ENCODE measurements at regions not wholly inside any gene's neighbourhood (a gene's known extent, or its start where the extent isn't known, plus 50 kb on each side); places are given as distances from the start of the nearest gene placed in this dataset.

- ATAC-seq (ENCODE audit: low read depth): no peak
- H3K79me2 ChIP-seq (ENCODE audit: control insufficient read depth, insufficient read depth, low read length): no peaks in the 10 kb centered on the region
- H3K4me1 ChIP-seq (ENCODE audit: control insufficient read depth in 2 of 2, insufficient read depth in 2 of 2, low read length in 2 of 2): no peaks in the 10 kb centered on the region
- intact Hi-C loops (cut with micrococcal nuclease): no loop called here
- no peak overlapping the region for H3K4me2 ChIP-seq (replicated peaks; ENCODE audit: low read depth, low read length, poor library complexity, severe bottlenecking)
- H3K9me3 ChIP-seq (ENCODE audit: control extremely low read depth in 1 of 3, control insufficient read depth in 2 of 3, insufficient read depth in 1 of 3, low read length in 2 of 3): no peaks in the 10 kb centered on the region
- POLR2A ChIA-PET: no interaction called here
- H4K20me1 ChIP-seq (ENCODE audit: control insufficient read depth, insufficient read depth, low read length, poor library complexity, severe bottlenecking): no peaks in the 10 kb centered on the region
- H3K27ac Mint-ChIP-seq: no peak overlapping the region
- no peaks in the 10 kb centered on the region for H3K9me3 Mint-ChIP-seq (ENCODE audit: insufficient read depth)
- no peak overlapping the region for H3K9ac ChIP-seq (ENCODE audit: low read length)
- no peaks in the 10 kb centered on the region for H3K27me3 ChIP-seq (replicated peaks in 1 of 4; ENCODE audit: control extremely low read depth in 1 of 4, control insufficient read depth in 3 of 4, insufficient read depth in 4 of 4, low read length in 3 of 4)
- no peak overlapping the region for H2AFZ ChIP-seq (ENCODE audit: insufficient read depth, low read depth, low read length, poor library complexity, severe bottlenecking)
- no peak overlapping the region for H3K27ac ChIP-seq (ENCODE audit: low read length in 2 of 2)
- no peaks in the 10 kb centered on the region for H3K36me3 ChIP-seq (replicated peaks in 1 of 2; ENCODE audit: control extremely low read depth in 1 of 2, control insufficient read depth in 1 of 2, extremely low read depth in 1 of 2, insufficient read depth in 2 of 2, low read length in 1 of 2)
- no peak overlapping the region for H3K4me3 Mint-ChIP-seq
- TF ChIP-seq CTCF (IDR thresholded peaks at IDR 0.05) (no peak), EZH2 (IDR thresholded peaks at IDR 0.05; ENCODE audit: borderline replicate concordance, insufficient read depth, low read depth, low read length, poor library complexity, severe bottlenecking) (no peak)
- H3K4me3 ChIP-seq (ENCODE audit: control extremely low read depth in 1 of 5, extremely low read depth in 1 of 5, insufficient read depth in 1 of 5, low read depth in 2 of 5, low read length in 4 of 5): no peak overlapping the region
- H3K27me3 Mint-ChIP-seq: no peaks in the 10 kb centered on the region
- no peaks in the 10 kb centered on the region for H3K4me1 Mint-ChIP-seq
- DNase-seq: no peak
- CTCF ChIA-PET: no interaction called here
- 94% methylated on average over 2 of the region's 2 CpGs for WGBS (ENCODE audit: insufficient coverage)
Measured at GRCh38 chr4:124030147-124030546, 633.6 kb downstream of the SPRY1 start.

GRCh38 chr4:124032035-124032434 is 635.4 kb downstream of the SPRY1 start:
- Histone ChIP-seq H4K20me1 (ENCODE audit: control insufficient read depth, insufficient read depth, low read length, poor library complexity, severe bottlenecking) (no peaks in the 10 kb centered on the region), H3K4me2 (replicated peaks; ENCODE audit: low read depth, low read length, poor library complexity, severe bottlenecking) (no peak overlapping the region), H3K9me3 (ENCODE audit: control extremely low read depth in 1 of 3, control insufficient read depth in 2 of 3, insufficient read depth in 1 of 3, low read length in 2 of 3) (no peaks in the 10 kb centered on the region), H3K9ac (ENCODE audit: low read length) (no peak overlapping the region), H3K27ac (ENCODE audit: low read length in 2 of 2) (no peak overlapping the region), H3K4me1 (ENCODE audit: control insufficient read depth in 2 of 2, insufficient read depth in 2 of 2, low read length in 2 of 2) (no peaks in the 10 kb centered on the region), H3K4me3 (ENCODE audit: control extremely low read depth in 1 of 5, extremely low read depth in 1 of 5, insufficient read depth in 1 of 5, low read depth in 2 of 5, low read length in 4 of 5) (no peak overlapping the region), H3K79me2 (ENCODE audit: control insufficient read depth, insufficient read depth, low read length) (no peaks in the 10 kb centered on the region), H2AFZ (ENCODE audit: insufficient read depth, low read depth, low read length, poor library complexity, severe bottlenecking) (no peak overlapping the region), H3K36me3 (replicated peaks in 1 of 2; ENCODE audit: control extremely low read depth in 1 of 2, control insufficient read depth in 1 of 2, extremely low read depth in 1 of 2, insufficient read depth in 2 of 2, low read length in 1 of 2) (no peaks in the 10 kb centered on the region), H3K27me3 (replicated peaks in 1 of 4; ENCODE audit: control extremely low read depth in 1 of 4, control insufficient read depth in 3 of 4, insufficient read depth in 4 of 4, low read length in 3 of 4) (no peaks in the 10 kb centered on the region)
- Mint-ChIP-seq H3K27me3 (no peaks in the 10 kb centered on the region), H3K9me3 (ENCODE audit: insufficient read depth) (no peaks in the 10 kb centered on the region), H3K4me1 (no peaks in the 10 kb centered on the region), H3K27ac (no peak overlapping the region), H3K4me3 (no peak overlapping the region)
- intact Hi-C loops (cut with micrococcal nuclease): no loop called here
- DNase-seq (no peak), ATAC-seq (ENCODE audit: low read depth) (no peak)
- ChIA-PET CTCF (no interaction called here), POLR2A (no interaction called here)
- WGBS (ENCODE audit: insufficient coverage): no CpG with 5 or more reads among the region's 1 CpG
- TF ChIP-seq CTCF (IDR thresholded peaks at IDR 0.05): no peak
- TF ChIP-seq EZH2 (IDR thresholded peaks at IDR 0.05; ENCODE audit: borderline replicate concordance, insufficient read depth, low read depth, low read length, poor library complexity, severe bottlenecking): no peak

Data from B cell (primary cell).